ENCODE measurements at regions not wholly inside any gene's neighbourhood (a gene's known extent, or its start where the extent isn't known, plus 50 kb on each side); places are given as distances from the start of the nearest gene placed in this dataset.

- H3K9ac ChIP-seq (ENCODE audit: extremely low read depth, insufficient read length, low read length): no peak overlapping the region
- H3K4me2 ChIP-seq (ENCODE audit: insufficient read depth, insufficient read length, low read length): no peak overlapping the region
- no peak overlapping the region; a peak in 1 of 7 replicates for H3K27ac Mint-ChIP-seq
- H2BK20ac ChIP-seq (ENCODE audit: low read depth, low read length, poor library complexity, severe bottlenecking): no peak overlapping the region
- no peak overlapping the region for H2AK5ac ChIP-seq (ENCODE audit: insufficient read length, low read length)
- peaks cover 4% of the 10 kb centered on the region; the same call in 1 of the 2 replicates for H3K4me1 ChIP-seq (ENCODE audit: insufficient read depth, low read length)
- H3K9me3 Mint-ChIP-seq: no peaks in the 10 kb centered on the region
- H4K5ac ChIP-seq (ENCODE audit: insufficient read length, low read depth, low read length): no peak overlapping the region
- H3K23ac ChIP-seq (ENCODE audit: insufficient read length, low read depth, low read length): no peak overlapping the region
- H3K27ac ChIP-seq (ENCODE audit: insufficient read length, low read depth, low read length): no peak overlapping the region
- H3K18ac ChIP-seq (ENCODE audit: insufficient read length, low read depth, low read length): no peak overlapping the region
- no peaks in the 10 kb centered on the region for H3K9me3 ChIP-seq (ENCODE audit: control insufficient read depth, low read depth, low read length)
- no peak for DNase-seq
- no peak overlapping the region for H3K4me3 Mint-ChIP-seq
- H3T11ph ChIP-seq (ENCODE audit: low read length): no peak overlapping the region
- no peaks in the 10 kb centered on the region for H3K79me1 ChIP-seq (ENCODE audit: insufficient read depth, low read depth, low read length, poor library complexity, severe bottlenecking)
- H3K36me3 Mint-ChIP-seq (ENCODE audit: insufficient read depth in 1 of 3, low read depth in 3 of 3): no peaks in the 10 kb centered on the region
- no peak overlapping the region for H4K91ac ChIP-seq (ENCODE audit: insufficient read length, low read depth, low read length)
- no CpG with 5 or more reads among the region's 4 CpGs for WGBS (ENCODE audit: extremely low coverage, insufficient read length, low lambda C conversion rate)
- no peak overlapping the region for H2BK5ac ChIP-seq (ENCODE audit: insufficient read length, low read length)
- no peaks in the 10 kb centered on the region for H3K23me2 ChIP-seq (ENCODE audit: insufficient read length, low read depth, low read length, poor library complexity, severe bottlenecking)
- H3K4me1 Mint-ChIP-seq: peaks cover 18 to 21% of the 10 kb centered on the region in 2 experiments
- no peak overlapping the region for H3K4ac ChIP-seq (ENCODE audit: low read depth, low read length)
- H3K14ac ChIP-seq (ENCODE audit: insufficient read depth, low read length): no peak overlapping the region
- no peak for TF ChIP-seq CTCF (conservative IDR thresholded peaks at IDR 0.05)
- no peaks in the 10 kb centered on the region for H3K27me3 ChIP-seq (ENCODE audit: insufficient read depth, low read length)
- H2AFZ ChIP-seq (ENCODE audit: low read length): no peak overlapping the region
- no peak overlapping the region for H2BK120ac ChIP-seq (ENCODE audit: low read depth, low read length, poor library complexity, severe bottlenecking)
- H2BK15ac ChIP-seq (ENCODE audit: low read depth, low read length): no peak overlapping the region
- H4K20me1 ChIP-seq (ENCODE audit: control insufficient read depth, insufficient read depth, insufficient read length): no peaks in the 10 kb centered on the region
- no peak overlapping the region for H4K8ac ChIP-seq (replicated peaks; ENCODE audit: insufficient read length, low read depth, low read length)
- no peaks in the 10 kb centered on the region for H3K79me2 ChIP-seq (ENCODE audit: insufficient read depth, low read length)
- no peaks in the 10 kb centered on the region for H3K27me3 Mint-ChIP-seq (ENCODE audit: low read depth)
- H3K56ac ChIP-seq (ENCODE audit: insufficient read length, low read depth, low read length): no peak overlapping the region
- no peak overlapping the region for H2BK12ac ChIP-seq (ENCODE audit: insufficient read length, low read depth, low read length)
These were observed 254.6 kb downstream of the BRINP1 start for GRCh38 chr9:119114681-119115080.

All from H9 (cell line).